HG03442 (cell line): ENCODE measurements at regions not wholly inside any gene's neighbourhood (a gene's known extent, or its start where the extent isn't known, plus 50 kb on each side); places are given as distances from the start of the nearest gene placed in this dataset.

Source experiments
- ATAC-seq: cut with Tn5 transposase; IDR thresholded peaks from one replicate; pipeline ENCODE4 v1.9.1; 2021; ENCODE audit warnings: mild to moderate bottlenecking, moderate library complexity; ENCODE audit not compliant: unreplicated experiment

GRCh38 chr2:12161085-12161484, 414.7 kb downstream of the LPIN1 start:
- ATAC-seq, result no peak

GRCh38 chr2:12162269-12163247, 416.1 kb downstream of the LPIN1 start:
- no peak for ATAC-seq

GRCh38 chr2:12163866-12164265, 417.4 kb downstream of the LPIN1 start:
- no peak for ATAC-seq

- no peak for ATAC-seq
Measured at GRCh38 chr2:12164689-12165088, 418.3 kb downstream of the LPIN1 start.

GRCh38 chr2:12167525-12168317, 421.3 kb downstream of the LPIN1 start:
- ATAC-seq, result no peak

- no peak for ATAC-seq
Measured at GRCh38 chr2:12168354-12168753, 421.9 kb downstream of the LPIN1 start.

- peak; percentile 39 for ATAC-seq
Measured at GRCh38 chr2:12168791-12169388, 422.5 kb downstream of the LPIN1 start.

- ATAC-seq, result no peak
Measured at GRCh38 chr2:12169721-12170120, 423.3 kb downstream of the LPIN1 start.

- ATAC-seq, result no peak
Measured at GRCh38 chr2:12170121-12170520, 423.7 kb downstream of the LPIN1 start.

- no peak for ATAC-seq
Measured at GRCh38 chr2:12173271-12173942, 427.0 kb downstream of the LPIN1 start.

GRCh38 chr2:12173943-12174340, 427.5 kb downstream of the LPIN1 start:
- ATAC-seq, result no peak

- no peak for ATAC-seq
Measured at GRCh38 chr2:12175323-12175722, 428.9 kb downstream of the LPIN1 start.

- peak; percentile 83 for ATAC-seq
Measured at GRCh38 chr2:12176623-12177454, 430.4 kb downstream of the LPIN1 start.

- ATAC-seq, result peak; percentile 77
Measured at GRCh38 chr2:12177455-12178288, 431.2 kb downstream of the LPIN1 start.

GRCh38 chr2:12178289-12179080, 432.1 kb downstream of the LPIN1 start:
- ATAC-seq, result no peak

- no peak for ATAC-seq
Measured at GRCh38 chr2:12180031-12180430, 433.6 kb downstream of the LPIN1 start.

- ATAC-seq, result no peak
Measured at GRCh38 chr2:12183032-12183645, 436.7 kb downstream of the LPIN1 start.

GRCh38 chr2:12192762-12193161, 446.3 kb downstream of the LPIN1 start:
- no peak for ATAC-seq
